ENCODE measurements at regions not wholly inside any gene's neighbourhood (a gene's known extent, or its start where the extent isn't known, plus 50 kb on each side); places are given as distances from the start of the nearest gene placed in this dataset.

- TF ChIP-seq ZBTB33 (IDR thresholded peaks at IDR 0.05) = no peak
- no peak for TF ChIP-seq EGR1 (IDR thresholded peaks at IDR 0.05; ENCODE audit: low read depth in 2 of 2)
- no peak for TF ChIP-seq CTCF (IDR thresholded peaks at IDR 0.05; ENCODE audit: low read depth, low read length, missing input control)
- TF ChIP-seq TAF1 (conservative IDR thresholded peaks at IDR 0.05) = no peak
- no peak for TF ChIP-seq HNF4A (conservative IDR thresholded peaks at IDR 0.05)
- TF ChIP-seq ATF3 (IDR thresholded peaks at IDR 0.05) = no peak
- no peak for TF ChIP-seq REST (IDR thresholded peaks at IDR 0.05)
- TF ChIP-seq JUND (IDR thresholded peaks at IDR 0.05) = no peak
Observed at GRCh38 chr5:86127696-86128095, 490.0 kb upstream of the COX7C start.

Measured in liver (tissue), 3 donors.